ENCODE measurements at regions not wholly inside any gene's neighbourhood (a gene's known extent, or its start where the extent isn't known, plus 50 kb on each side); places are given as distances from the start of the nearest gene placed in this dataset.

- no peak for DNase-seq (ENCODE audit: extremely low spot score)
- TF ChIP-seq CTCF (IDR thresholded peaks at IDR 0.05; ENCODE audit: control extremely low read depth, extremely low read depth, low read depth, missing control alignments), result no peak
- CTCF ChIA-PET, result no interaction called here
- POLR2A ChIA-PET, result no interaction called here
Observed at GRCh38 chr1:96388421-96389310, 332.9 kb upstream of the PTBP2 start.

GRCh38 chr1:96400089-96400488, 321.5 kb upstream of the PTBP2 start:
- no peak for TF ChIP-seq CTCF (IDR thresholded peaks at IDR 0.05; ENCODE audit: control extremely low read depth, extremely low read depth, low read depth, missing control alignments)
- DNase-seq (ENCODE audit: extremely low spot score), result no peak
- POLR2A ChIA-PET, result no interaction called here
- CTCF ChIA-PET, result interaction anchor here (1.6 kb wide), 1 partner anchor 10 kb away, joined by 5 read pairs; no protein-coding TSS in a partner anchor

- ChIA-PET POLR2A (no interaction called here), CTCF (interaction anchor here (1.2 kb wide), 1 partner anchor 8 kb away, joined by 5 read pairs; no protein-coding TSS in a partner anchor)
- TF ChIP-seq CTCF (IDR thresholded peaks at IDR 0.05; ENCODE audit: control extremely low read depth, extremely low read depth, low read depth, missing control alignments), result no peak
- DNase-seq (ENCODE audit: extremely low spot score), result no peak
Observed at GRCh38 chr1:96409087-96409486, 312.5 kb upstream of the PTBP2 start.

GRCh38 chr1:96409689-96410088, 311.9 kb upstream of the PTBP2 start:
- DNase-seq (ENCODE audit: extremely low spot score), result no peak
- ChIA-PET CTCF (interaction anchor here (1.2 kb wide), 1 partner anchor 9 kb away, joined by 5 read pairs; no protein-coding TSS in a partner anchor), POLR2A (no interaction called here)
- TF ChIP-seq CTCF (IDR thresholded peaks at IDR 0.05; ENCODE audit: control extremely low read depth, extremely low read depth, low read depth, missing control alignments), result no peak

- ChIA-PET CTCF (no interaction called here), POLR2A (no interaction called here)
- TF ChIP-seq CTCF (IDR thresholded peaks at IDR 0.05; ENCODE audit: control extremely low read depth, extremely low read depth, low read depth, missing control alignments), result no peak
- DNase-seq (ENCODE audit: extremely low spot score), result no peak
Observed at GRCh38 chr1:96411006-96411405, 310.6 kb upstream of the PTBP2 start.

GRCh38 chr1:96414598-96414997, 307.0 kb upstream of the PTBP2 start:
- DNase-seq (ENCODE audit: extremely low spot score), result no peak
- no peak for TF ChIP-seq CTCF (IDR thresholded peaks at IDR 0.05; ENCODE audit: control extremely low read depth, extremely low read depth, low read depth, missing control alignments)
- ChIA-PET CTCF (no interaction called here), POLR2A (no interaction called here)

Measured in GM10248 (cell line).